ENCODE measurements at regions not wholly inside any gene's neighbourhood (a gene's known extent, or its start where the extent isn't known, plus 50 kb on each side); places are given as distances from the start of the nearest gene placed in this dataset.

GRCh38 chr2:176745543-176746200 lies 466.9 kb upstream of the HNRNPA3 start:
- no peak for DNase-seq

GRCh38 chr2:176746411-176746810 lies 466.2 kb upstream of the HNRNPA3 start:
- no peak for DNase-seq

GRCh38 chr2:176747506-176747905 lies 465.1 kb upstream of the HNRNPA3 start:
- no peak for DNase-seq

- DNase-seq = no peak
Measured at GRCh38 chr2:176747928-176748327, 464.7 kb upstream of the HNRNPA3 start.

- no peak for DNase-seq
Measured at GRCh38 chr2:176748662-176749061, 463.9 kb upstream of the HNRNPA3 start.

GRCh38 chr2:176751314-176752227 lies 461.0 kb upstream of the HNRNPA3 start:
- DNase-seq = no peak

- no peak for DNase-seq
Measured at GRCh38 chr2:176752295-176752694, 460.3 kb upstream of the HNRNPA3 start.

- DNase-seq = no peak
Measured at GRCh38 chr2:176753205-176753604, 459.4 kb upstream of the HNRNPA3 start.

- no peak for DNase-seq
Measured at GRCh38 chr2:176753752-176754474, 458.7 kb upstream of the HNRNPA3 start.

GRCh38 chr2:176755537-176756135 lies 457.0 kb upstream of the HNRNPA3 start:
- DNase-seq = no peak

GRCh38 chr2:176758426-176758825 lies 454.2 kb upstream of the HNRNPA3 start:
- DNase-seq = no peak

- no peak for DNase-seq
Measured at GRCh38 chr2:176760439-176760838, 452.2 kb upstream of the HNRNPA3 start.

GRCh38 chr2:176763130-176763529 lies 449.5 kb upstream of the HNRNPA3 start:
- DNase-seq = no peak

- DNase-seq = no peak
Measured at GRCh38 chr2:176763851-176764404, 448.7 kb upstream of the HNRNPA3 start.

GRCh38 chr2:176764921-176765320 lies 447.7 kb upstream of the HNRNPA3 start:
- no peak for DNase-seq

GRCh38 chr2:176766005-176766404 lies 446.6 kb upstream of the HNRNPA3 start:
- DNase-seq = no peak

GRCh38 chr2:176768185-176768584 lies 444.4 kb upstream of the HNRNPA3 start:
- DNase-seq = no peak

GRCh38 chr2:176769021-176769420 lies 443.6 kb upstream of the HNRNPA3 start:
- no peak for DNase-seq

GRCh38 chr2:176769499-176770370 lies 442.9 kb upstream of the HNRNPA3 start:
- DNase-seq = no peak

- no peak for DNase-seq
Measured at GRCh38 chr2:176772816-176773215, 439.8 kb upstream of the HNRNPA3 start.

GRCh38 chr2:176774766-176775451 lies 437.7 kb upstream of the HNRNPA3 start:
- no peak for DNase-seq
